Non-pigmented ciliary epithelial cell (primary cell): ENCODE measurements at regions not wholly inside any gene's neighbourhood (a gene's known extent, or its start where the extent isn't known, plus 50 kb on each side); places are given as distances from the start of the nearest gene placed in this dataset.
"Not testable (repeated sequence)": the region's sequence is repeated elsewhere in the genome, so short reads cannot be mapped to it uniquely, and the experiment has no call there.

Experiments used
- DNase-seq: peaks from one replicate; pipeline ENCODE4 v3.0.0-alpha.2; 2010; ENCODE audit warnings: low read depth

- no peak for DNase-seq
Observed at GRCh38 chr6:115064680-115065079, 721.9 kb upstream of the HS3ST5 start.

- no peak for DNase-seq
Observed at GRCh38 chr6:115060581-115060980, 717.8 kb upstream of the HS3ST5 start.

GRCh38 chr6:115058414-115059211 lies 715.8 kb upstream of the HS3ST5 start:
- no peak for DNase-seq

- DNase-seq = no peak
Observed at GRCh38 chr6:115055579-115055978, 712.8 kb upstream of the HS3ST5 start.

GRCh38 chr6:115054242-115054641 lies 711.4 kb upstream of the HS3ST5 start:
- not testable (repeated sequence) for DNase-seq

GRCh38 chr6:115053169-115053860 lies 710.5 kb upstream of the HS3ST5 start:
- DNase-seq = no peak

- DNase-seq = no peak
Observed at GRCh38 chr6:115016593-115016992, 673.8 kb upstream of the HS3ST5 start.

- no peak for DNase-seq
Observed at GRCh38 chr6:115004982-115005381, 662.2 kb upstream of the HS3ST5 start.

GRCh38 chr6:115004204-115004603 lies 661.4 kb upstream of the HS3ST5 start:
- DNase-seq = no peak

GRCh38 chr6:115001731-115002350 lies 659.0 kb upstream of the HS3ST5 start:
- DNase-seq = no peak

- no peak for DNase-seq
Observed at GRCh38 chr6:115000736-115001135, 657.9 kb upstream of the HS3ST5 start.

- DNase-seq = no peak
Observed at GRCh38 chr6:114998492-114998891, 655.7 kb upstream of the HS3ST5 start.

GRCh38 chr6:114997813-114998292 lies 655.0 kb upstream of the HS3ST5 start:
- DNase-seq = no peak

- no peak for DNase-seq
Observed at GRCh38 chr6:114995526-114995925, 652.7 kb upstream of the HS3ST5 start.

GRCh38 chr6:114989279-114989964 lies 646.6 kb upstream of the HS3ST5 start:
- no peak for DNase-seq

GRCh38 chr6:114987281-114987680 lies 644.5 kb upstream of the HS3ST5 start:
- DNase-seq = no peak

GRCh38 chr6:114955363-114955762 lies 612.5 kb upstream of the HS3ST5 start:
- DNase-seq = no peak

- DNase-seq = no peak
Observed at GRCh38 chr6:114952229-114952628, 609.4 kb upstream of the HS3ST5 start.

GRCh38 chr6:114945392-114945791 lies 602.6 kb upstream of the HS3ST5 start:
- no peak for DNase-seq

- DNase-seq = no peak
Observed at GRCh38 chr6:114941078-114941477, 598.3 kb upstream of the HS3ST5 start.

- DNase-seq = no peak
Observed at GRCh38 chr6:114940181-114940580, 597.4 kb upstream of the HS3ST5 start.

GRCh38 chr6:114939630-114940029 lies 596.8 kb upstream of the HS3ST5 start:
- DNase-seq = no peak
